ENCODE measurements at regions not wholly inside any gene's neighbourhood (a gene's known extent, or its start where the extent isn't known, plus 50 kb on each side); places are given as distances from the start of the nearest gene placed in this dataset.

- Histone ChIP-seq H3K9me3 (no peaks in the 10 kb centered on the region), H3K4me1 (no peaks in the 10 kb centered on the region), H3K36me3 (no peaks in the 10 kb centered on the region), H3K4me3 (no peak overlapping the region), H3K27ac (no peak overlapping the region), H3K27me3 (no peaks in the 10 kb centered on the region)
- TF ChIP-seq, protein P1, sequence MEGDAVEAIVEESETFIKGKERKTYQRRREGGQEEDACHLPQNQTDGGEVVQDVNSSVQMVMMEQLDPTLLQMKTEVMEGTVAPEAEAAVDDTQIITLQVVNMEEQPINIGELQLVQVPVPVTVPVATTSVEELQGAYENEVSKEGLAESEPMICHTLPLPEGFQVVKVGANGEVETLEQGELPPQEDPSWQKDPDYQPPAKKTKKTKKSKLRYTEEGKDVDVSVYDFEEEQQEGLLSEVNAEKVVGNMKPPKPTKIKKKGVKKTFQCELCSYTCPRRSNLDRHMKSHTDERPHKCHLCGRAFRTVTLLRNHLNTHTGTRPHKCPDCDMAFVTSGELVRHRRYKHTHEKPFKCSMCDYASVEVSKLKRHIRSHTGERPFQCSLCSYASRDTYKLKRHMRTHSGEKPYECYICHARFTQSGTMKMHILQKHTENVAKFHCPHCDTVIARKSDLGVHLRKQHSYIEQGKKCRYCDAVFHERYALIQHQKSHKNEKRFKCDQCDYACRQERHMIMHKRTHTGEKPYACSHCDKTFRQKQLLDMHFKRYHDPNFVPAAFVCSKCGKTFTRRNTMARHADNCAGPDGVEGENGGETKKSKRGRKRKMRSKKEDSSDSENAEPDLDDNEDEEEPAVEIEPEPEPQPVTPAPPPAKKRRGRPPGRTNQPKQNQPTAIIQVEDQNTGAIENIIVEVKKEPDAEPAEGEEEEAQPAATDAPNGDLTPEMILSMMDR (IDR thresholded peaks at IDR 0.05) = no peak
- no peak for DNase-seq (ENCODE audit: low spot score)
These were observed 112.2 kb downstream of the SLITRK5 start for GRCh38 chr13:87783366-87783765.

DNA sequence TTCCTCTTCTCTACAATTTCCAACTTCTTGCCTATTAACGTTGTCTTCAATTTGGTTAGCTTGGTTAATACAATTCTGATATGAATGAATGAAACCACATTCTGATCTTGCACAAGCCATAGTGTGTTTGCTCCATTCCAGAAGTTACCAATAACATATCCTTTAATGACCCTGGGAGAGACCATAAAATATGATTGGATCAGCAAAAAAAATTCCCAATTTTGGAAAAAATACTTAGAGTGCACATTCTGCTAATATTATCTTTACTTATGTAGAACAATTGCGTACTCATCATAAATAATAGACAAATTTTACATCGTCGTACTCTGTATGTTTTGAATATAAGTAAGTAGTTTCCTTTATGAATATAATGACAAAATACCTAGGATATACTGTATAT is 117.2 kb downstream of the SLITRK5 start:
- no peaks in the 10 kb centered on the region for H3K36me3 ChIP-seq
- H3K4me1 ChIP-seq = no peaks in the 10 kb centered on the region
- H3K9me3 ChIP-seq = no peaks in the 10 kb centered on the region
- H3K27me3 ChIP-seq = no peaks in the 10 kb centered on the region
- H3K4me3 ChIP-seq = no peak overlapping the region
- no peak for DNase-seq (ENCODE audit: low spot score)
- no peak overlapping the region for H3K27ac ChIP-seq
- TF ChIP-seq, protein P1 (IDR thresholded peaks at IDR 0.05) = no peak

DNA sequence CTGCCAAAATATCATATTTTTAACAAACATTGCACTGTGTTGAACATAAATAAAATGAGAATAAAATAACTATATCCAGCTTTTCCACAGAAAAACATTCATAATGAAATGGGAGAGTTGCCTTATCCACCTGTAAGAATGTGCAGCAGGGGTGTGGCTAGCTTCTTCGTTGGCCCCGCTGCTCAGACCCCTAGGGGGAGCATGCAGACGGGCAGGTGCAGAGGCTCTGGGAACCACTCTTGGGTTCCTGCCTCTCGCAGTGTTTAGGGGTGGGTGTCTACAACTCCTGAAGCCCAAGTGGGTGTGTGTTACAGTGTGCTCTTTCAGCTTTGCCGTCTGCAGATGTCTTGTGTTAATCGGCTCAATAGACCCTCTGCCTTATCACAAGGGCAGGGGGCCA is 121.7 kb downstream of the SLITRK5 start:
- no peak for DNase-seq (ENCODE audit: low spot score)
- Histone ChIP-seq H3K27me3 (no peaks in the 10 kb centered on the region), H3K27ac (no peak overlapping the region), H3K4me1 (no peaks in the 10 kb centered on the region), H3K36me3 (no peaks in the 10 kb centered on the region), H3K9me3 (no peaks in the 10 kb centered on the region), H3K4me3 (no peak overlapping the region)
- TF ChIP-seq, protein P1 (IDR thresholded peaks at IDR 0.05) = no peak

- H3K36me3 ChIP-seq = no peaks in the 10 kb centered on the region
- no peaks in the 10 kb centered on the region for H3K4me1 ChIP-seq
- H3K9me3 ChIP-seq = no peaks in the 10 kb centered on the region
- DNase-seq (ENCODE audit: low spot score) = no peak
- no peak overlapping the region for H3K4me3 ChIP-seq
- no peaks in the 10 kb centered on the region for H3K27me3 ChIP-seq
- TF ChIP-seq, protein P1 (IDR thresholded peaks at IDR 0.05) = no peak
- no peak overlapping the region for H3K27ac ChIP-seq
These were observed 127.4 kb downstream of the SLITRK5 start for GRCh38 chr13:87798536-87798935.

GRCh38 chr13:87810391-87810801 is 139.2 kb downstream of the SLITRK5 start:
- no peaks in the 10 kb centered on the region for H3K36me3 ChIP-seq
- no peak overlapping the region for H3K27ac ChIP-seq
- H3K4me1 ChIP-seq = no peaks in the 10 kb centered on the region
- no peak overlapping the region for H3K4me3 ChIP-seq
- no peaks in the 10 kb centered on the region for H3K9me3 ChIP-seq
- H3K27me3 ChIP-seq = no peaks in the 10 kb centered on the region
- no peak for DNase-seq (ENCODE audit: low spot score)
- TF ChIP-seq, protein P1 (IDR thresholded peaks at IDR 0.05) = no peak

- Histone ChIP-seq H3K4me1 (no peaks in the 10 kb centered on the region), H3K27me3 (no peaks in the 10 kb centered on the region), H3K36me3 (no peaks in the 10 kb centered on the region), H3K4me3 (no peak overlapping the region), H3K9me3 (no peaks in the 10 kb centered on the region), H3K27ac (no peak overlapping the region)
- no peak for DNase-seq (ENCODE audit: low spot score)
- TF ChIP-seq, protein P1 (IDR thresholded peaks at IDR 0.05) = no peak
These were observed 139.8 kb downstream of the SLITRK5 start for GRCh38 chr13:87810920-87811344.

Data from right atrium auricular region (tissue), 2 donors.